HUES64 (cell line): ENCODE measurements at regions not wholly inside any gene's neighbourhood (a gene's known extent, or its start where the extent isn't known, plus 50 kb on each side); places are given as distances from the start of the nearest gene placed in this dataset.
"Not testable (repeated sequence)": the region's sequence is repeated elsewhere in the genome, so short reads cannot be mapped to it uniquely, and the experiment has no call there.

ENCODE experiments used
- H3K27ac ChIP-seq: 2 replicates; pipeline ENCODE4 v1.7.0; 2013; ENCODE audit warnings: low read depth, low read length, inconsistent platforms
- H3K27me3 ChIP-seq: 2 replicates; pipeline ENCODE4 v1.6.1; 2013; ENCODE audit warnings: mild to moderate bottlenecking, low read length; ENCODE audit not compliant: insufficient read depth
- H3K36me3 ChIP-seq: 2 replicates; pipeline ENCODE4 v1.6.1; 2013; ENCODE audit warnings: mild to moderate bottlenecking, low read length; ENCODE audit not compliant: insufficient read depth
- H3K4me1 ChIP-seq: 2 replicates; pipeline ENCODE4 v1.6.1; 2013; ENCODE audit warnings: mild to moderate bottlenecking, low read length, moderate library complexity; ENCODE audit not compliant: insufficient read depth
- H3K4me3 ChIP-seq: 2 replicates; pipeline ENCODE4 v1.5.1; 2013; ENCODE audit warnings: mild to moderate bottlenecking, low read length, moderate library complexity
- H3K9ac ChIP-seq: 2 replicates; pipeline ENCODE4 v1.6.1; 2013; ENCODE audit warnings: mild to moderate bottlenecking, low read depth, low read length
- H3K9me3 ChIP-seq: 2 replicates; pipeline ENCODE4 v1.6.1; 2013; ENCODE audit warnings: low read depth, low read length; ENCODE audit not compliant: insufficient read depth
- WGBS: fragments of 150-250, 120-280 bp; methylation state at CpG from one replicate; pipeline ENCODE4 v1.1.7; 2013; ENCODE audit warnings: missing lambda C conversion rate; 5-methylcytosine and 5-hydroxymethylcytosine counted together

GRCh38 chr13:81340118-81341069 is 999.5 kb upstream of the SPRY2 start:
- H3K4me3 ChIP-seq, H3K27ac ChIP-seq, H3K9ac ChIP-seq, H3K27me3 ChIP-seq, H3K4me1 ChIP-seq, H3K9me3 ChIP-seq, H3K36me3 ChIP-seq: not testable (repeated sequence)
- WGBS, result 96% methylated on average over 36 of the region's 36 CpGs

- not testable (repeated sequence) for H3K9ac ChIP-seq, H3K36me3 ChIP-seq, H3K4me3 ChIP-seq, H3K27ac ChIP-seq, H3K9me3 ChIP-seq, H3K4me1 ChIP-seq, H3K27me3 ChIP-seq
- WGBS, result 98% methylated on average over 14 of the region's 14 CpGs
These were observed 998.7 kb upstream of the SPRY2 start for GRCh38 chr13:81339666-81340065.

GRCh38 chr13:81334481-81334880 is 993.6 kb upstream of the SPRY2 start:
- H3K27ac ChIP-seq, result no peak overlapping the region
- WGBS, result 94% methylated on average over 3 of the region's 4 CpGs
- no peaks in the 10 kb centered on the region for H3K36me3 ChIP-seq
- H3K4me3 ChIP-seq, result no peak overlapping the region
- no peaks in the 10 kb centered on the region for H3K27me3 ChIP-seq
- no peak overlapping the region for H3K9ac ChIP-seq
- no peaks in the 10 kb centered on the region for H3K4me1 ChIP-seq
- peaks cover 16% of the 10 kb centered on the region; the same call in 1 of the 2 replicates for H3K9me3 ChIP-seq

- peaks cover 16% of the 10 kb centered on the region; the same call in 1 of the 2 replicates for H3K9me3 ChIP-seq
- WGBS, result 100% methylated on average over 1 of the region's 1 CpG
- no peaks in the 10 kb centered on the region for H3K27me3 ChIP-seq
These were observed 986.0 kb upstream of the SPRY2 start for GRCh38 chr13:81326913-81327312.

GRCh38 chr13:81320516-81320915 is 979.6 kb upstream of the SPRY2 start:
- Histone ChIP-seq H3K9ac (no peak overlapping the region), H3K4me3 (no peak overlapping the region), H3K27ac (no peak overlapping the region), H3K27me3 (no peaks in the 10 kb centered on the region), H3K36me3 (no peaks in the 10 kb centered on the region), H3K9me3 (no peaks in the 10 kb centered on the region), H3K4me1 (no peaks in the 10 kb centered on the region)
- WGBS, result 96% methylated on average over 2 of the region's 2 CpGs

More at GRCh38 chr13:81326913-81327312, 986.0 kb upstream of the SPRY2 start:
- H3K27ac ChIP-seq, result no peak overlapping the region
- H3K9ac ChIP-seq, result no peak overlapping the region
- H3K36me3 ChIP-seq, result no peaks in the 10 kb centered on the region
- no peaks in the 10 kb centered on the region for H3K4me1 ChIP-seq
- H3K4me3 ChIP-seq, result no peak overlapping the region

GRCh38 chr13:81319351-81319750 is 978.4 kb upstream of the SPRY2 start:
- no peaks in the 10 kb centered on the region for H3K4me1 ChIP-seq
- 93% methylated on average over 3 of the region's 3 CpGs for WGBS
- H3K9ac ChIP-seq, result no peak overlapping the region
- H3K27ac ChIP-seq, result no peak overlapping the region
- no peaks in the 10 kb centered on the region for H3K9me3 ChIP-seq
- no peaks in the 10 kb centered on the region for H3K36me3 ChIP-seq
- no peak overlapping the region for H3K4me3 ChIP-seq
- no peaks in the 10 kb centered on the region for H3K27me3 ChIP-seq

- Histone ChIP-seq H3K9me3 (no peaks in the 10 kb centered on the region), H3K9ac (no peak overlapping the region), H3K36me3 (no peaks in the 10 kb centered on the region), H3K4me3 (no peak overlapping the region), H3K27me3 (no peaks in the 10 kb centered on the region), H3K4me1 (no peaks in the 10 kb centered on the region), H3K27ac (no peak overlapping the region)
- 99% methylated on average over 3 of the region's 4 CpGs for WGBS
These were observed 977.5 kb upstream of the SPRY2 start for GRCh38 chr13:81318231-81319019.

- no peaks in the 10 kb centered on the region for H3K9me3 ChIP-seq
- no peaks in the 10 kb centered on the region for H3K36me3 ChIP-seq
- WGBS, result 97% methylated on average over 3 of the region's 3 CpGs
- H3K27ac ChIP-seq, result no peak overlapping the region
- H3K4me3 ChIP-seq, result no peak overlapping the region
- no peaks in the 10 kb centered on the region for H3K27me3 ChIP-seq
- no peaks in the 10 kb centered on the region for H3K4me1 ChIP-seq
- H3K9ac ChIP-seq, result no peak overlapping the region
These were observed 973.5 kb upstream of the SPRY2 start for GRCh38 chr13:81314461-81314860.

- Histone ChIP-seq H3K27ac (no peak overlapping the region), H3K27me3 (no peaks in the 10 kb centered on the region), H3K4me3 (no peak overlapping the region), H3K4me1 (peaks cover 13% of the 10 kb centered on the region; the same call in 1 of the 2 replicates), H3K9ac (no peak overlapping the region), H3K36me3 (no peaks in the 10 kb centered on the region), H3K9me3 (no peaks in the 10 kb centered on the region)
These were observed 965.0 kb upstream of the SPRY2 start for GRCh38 chr13:81305928-81306327.

GRCh38 chr13:81304121-81304659 is 963.3 kb upstream of the SPRY2 start:
- WGBS, result 95% methylated on average over 6 of the region's 6 CpGs
- Histone ChIP-seq H3K27ac (no peak overlapping the region), H3K4me1 (peaks cover 13% of the 10 kb centered on the region; the same call in 1 of the 2 replicates), H3K36me3 (no peaks in the 10 kb centered on the region), H3K9ac (no peak overlapping the region), H3K27me3 (no peaks in the 10 kb centered on the region), H3K9me3 (no peaks in the 10 kb centered on the region), H3K4me3 (no peak overlapping the region)

- no peaks in the 10 kb centered on the region for H3K27me3 ChIP-seq
- H3K4me3 ChIP-seq, result no peak overlapping the region
- H3K36me3 ChIP-seq, result no peaks in the 10 kb centered on the region
- WGBS, result no CpG with 5 or more reads among the region's 2 CpGs
- no peak overlapping the region for H3K27ac ChIP-seq
- H3K9me3 ChIP-seq, result no peaks in the 10 kb centered on the region
- H3K4me1 ChIP-seq, result peaks cover 13% of the 10 kb centered on the region; the same call in 1 of the 2 replicates
- H3K9ac ChIP-seq, result no peak overlapping the region
These were observed 961.8 kb upstream of the SPRY2 start for GRCh38 chr13:81302677-81303076.
